HG02571 (cell line): ENCODE measurements at regions not wholly inside any gene's neighbourhood (a gene's known extent, or its start where the extent isn't known, plus 50 kb on each side); places are given as distances from the start of the nearest gene placed in this dataset.

Source experiments
- ATAC-seq: cut with Tn5 transposase; IDR thresholded peaks from one replicate; pipeline ENCODE4 v1.9.1; 2021; ENCODE audit warnings: mild to moderate bottlenecking, moderate library complexity; ENCODE audit not compliant: unreplicated experiment

DNA sequence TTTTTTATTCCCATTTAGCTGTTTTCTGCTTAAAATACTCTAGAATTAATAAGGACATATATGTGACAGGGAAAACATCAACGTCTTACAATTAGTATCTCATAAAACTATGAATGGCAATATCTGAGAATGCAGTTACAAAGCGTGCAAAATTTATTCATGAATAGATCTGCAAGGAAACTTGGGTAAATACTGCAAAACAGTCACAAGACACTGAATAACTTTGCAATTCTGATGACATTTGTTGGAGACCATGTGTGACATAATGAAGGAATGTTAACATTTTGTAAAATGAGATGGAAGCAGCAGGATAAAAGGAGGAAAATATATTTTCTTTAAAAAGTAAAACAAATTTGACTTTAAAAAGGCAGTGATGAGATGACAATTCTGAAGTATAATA lies 480.9 kb upstream of the SEMA6A start:
- ATAC-seq: no peak

DNA sequence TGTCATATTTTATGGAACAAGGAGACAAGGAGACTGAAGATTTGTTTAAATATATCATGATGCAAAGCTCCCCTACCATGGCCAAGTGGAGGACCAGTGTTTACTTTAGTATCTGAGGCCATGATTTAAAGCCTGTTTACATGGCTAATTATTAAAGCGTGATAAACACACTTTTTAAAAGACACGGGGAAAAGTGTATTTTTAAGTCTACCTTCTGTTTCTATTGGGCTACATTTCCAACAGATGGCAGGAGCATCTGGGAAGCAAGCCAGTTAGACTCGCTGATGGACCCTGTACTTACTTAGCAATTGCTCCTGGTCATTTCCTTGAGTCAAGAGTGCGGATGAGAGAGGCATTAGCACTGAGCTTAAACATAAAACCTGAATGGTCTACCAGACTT lies 480.3 kb upstream of the SEMA6A start:
- no peak for ATAC-seq

DNA sequence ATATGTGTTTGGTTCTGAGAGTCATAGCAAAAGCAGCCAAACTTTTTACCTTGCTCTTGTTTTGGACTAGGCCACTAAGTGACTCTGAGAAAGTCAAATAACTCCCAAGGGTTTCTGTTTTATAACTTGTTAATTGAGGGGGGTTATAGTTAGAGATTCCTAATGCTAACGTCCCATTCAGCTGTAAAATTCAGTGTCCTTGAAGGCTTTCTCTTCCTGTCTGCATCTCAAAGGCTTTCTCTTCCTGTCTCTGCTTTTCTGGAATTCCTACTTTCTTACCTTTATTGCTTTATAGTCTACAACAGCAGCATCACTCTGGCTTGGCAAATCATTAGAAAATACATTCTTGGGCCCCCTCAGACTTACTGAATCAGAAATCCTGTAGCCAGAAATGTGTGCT lies 479.5 kb upstream of the SEMA6A start:
- no peak for ATAC-seq

DNA sequence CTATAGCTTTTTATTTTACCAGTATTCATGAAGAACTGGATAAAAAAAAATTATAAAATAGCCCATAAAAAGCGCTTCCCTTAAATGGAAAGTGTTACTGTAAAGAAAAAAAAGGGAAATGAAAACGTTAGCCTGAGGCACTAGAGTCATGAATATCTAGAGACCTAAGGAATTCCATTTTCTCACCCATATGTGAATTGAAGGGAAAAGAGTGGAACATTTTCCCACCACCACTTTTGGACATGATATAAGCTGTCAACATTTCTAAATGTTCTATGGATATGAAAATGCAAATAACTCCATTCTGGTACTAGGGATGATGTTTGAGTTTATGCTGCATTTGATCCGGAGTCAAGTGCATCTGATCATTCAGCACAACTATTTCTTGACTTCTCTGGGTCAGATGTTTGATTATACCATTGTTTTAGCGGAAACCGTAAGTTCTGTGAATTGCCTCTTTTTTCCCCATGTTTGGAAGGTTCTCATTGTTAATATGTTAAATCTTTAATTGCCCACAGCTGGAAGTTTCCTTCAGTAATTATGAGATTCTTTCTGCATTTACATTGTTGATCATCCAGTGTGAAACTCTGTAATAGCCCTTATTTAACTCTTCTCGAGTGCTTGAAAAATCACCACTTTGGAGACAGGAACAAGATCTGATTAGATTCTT lies 467.4 kb upstream of the SEMA6A start:
- ATAC-seq: no peak

DNA sequence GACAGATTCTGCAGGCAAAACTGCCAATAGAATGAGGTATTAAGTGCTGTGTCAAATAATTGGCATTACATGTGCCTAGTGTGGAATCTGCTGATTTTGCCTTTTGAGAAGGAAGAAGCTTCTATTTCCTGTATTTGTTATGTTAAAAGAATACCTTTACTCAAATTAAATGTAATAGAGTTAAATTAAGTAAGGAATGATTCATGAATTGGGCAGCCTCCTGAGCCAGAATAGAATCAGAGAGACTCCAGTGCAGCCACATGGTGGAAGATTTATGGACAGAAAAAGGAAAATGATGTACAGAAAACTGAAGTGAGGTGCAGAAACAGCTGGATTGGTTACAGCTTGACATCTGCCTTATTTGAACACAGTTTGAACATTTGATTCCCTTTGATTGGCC lies 464.4 kb upstream of the SEMA6A start:
- no peak for ATAC-seq

DNA sequence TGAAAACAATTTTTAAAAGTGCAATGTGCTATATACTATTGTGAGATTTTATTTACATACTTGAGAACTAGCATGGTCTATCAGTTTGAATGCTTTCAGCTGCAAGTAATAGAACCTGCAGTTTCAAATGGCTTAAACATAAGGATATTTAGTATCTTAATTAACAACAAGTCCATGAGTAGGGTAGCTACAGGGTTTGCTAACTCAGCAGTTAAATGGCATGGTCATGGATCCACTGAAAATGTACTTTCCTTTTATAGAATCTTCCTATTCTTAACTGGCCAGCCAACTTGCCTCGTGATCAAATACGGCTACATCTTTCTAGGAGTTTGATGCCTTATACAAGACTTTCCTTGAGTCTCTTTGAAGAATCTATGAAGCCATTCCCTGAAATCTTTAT lies 452.8 kb upstream of the SEMA6A start:
- no peak for ATAC-seq

DNA sequence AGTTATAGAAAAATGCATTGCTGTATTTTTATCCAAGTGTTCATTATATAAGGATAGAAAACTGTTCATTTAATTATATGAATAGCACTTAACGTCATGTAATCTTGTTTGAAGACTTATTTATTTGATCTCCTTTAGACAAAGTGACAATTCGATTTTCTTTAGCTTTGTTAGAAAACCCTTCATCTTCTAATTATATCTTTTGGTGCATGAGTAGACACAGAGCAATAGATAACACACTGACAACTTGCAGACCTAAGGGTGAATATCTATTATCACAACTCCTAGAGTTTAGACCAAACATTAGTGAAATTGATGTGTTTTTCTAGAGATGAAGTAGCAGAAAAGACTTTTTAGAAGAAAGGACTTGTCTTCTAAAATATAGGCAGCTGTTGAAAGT lies 446.4 kb upstream of the SEMA6A start:
- no peak for ATAC-seq

DNA sequence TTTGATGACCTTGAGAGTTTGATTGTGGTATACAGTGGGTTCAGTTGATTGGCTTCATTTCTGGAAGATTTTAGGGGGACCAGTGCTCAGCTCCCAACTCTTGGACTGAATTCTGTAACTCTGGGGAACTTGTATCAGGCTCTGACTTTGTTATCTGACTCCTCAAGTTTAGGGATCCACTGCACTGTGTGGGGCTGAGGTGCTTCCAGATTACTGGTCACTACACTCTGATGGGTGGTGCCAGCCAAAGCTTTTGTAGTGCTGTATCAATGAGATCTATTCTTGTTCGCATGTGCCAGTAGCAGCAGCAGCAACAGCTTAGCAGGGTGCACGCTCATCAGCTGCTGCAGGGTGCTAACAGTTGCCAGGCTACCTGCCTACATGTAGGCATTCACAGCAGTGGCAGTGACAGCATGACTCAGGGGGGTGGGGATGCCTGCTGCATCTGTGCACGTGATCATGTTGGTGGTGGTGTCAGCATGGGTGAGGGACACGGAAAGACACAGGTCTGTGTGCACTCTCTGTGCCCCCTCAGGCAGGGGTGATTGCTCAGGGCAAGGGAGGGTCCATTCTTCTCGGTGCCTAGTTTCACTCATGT lies 438.8 kb upstream of the SEMA6A start:
- ATAC-seq: no peak

DNA sequence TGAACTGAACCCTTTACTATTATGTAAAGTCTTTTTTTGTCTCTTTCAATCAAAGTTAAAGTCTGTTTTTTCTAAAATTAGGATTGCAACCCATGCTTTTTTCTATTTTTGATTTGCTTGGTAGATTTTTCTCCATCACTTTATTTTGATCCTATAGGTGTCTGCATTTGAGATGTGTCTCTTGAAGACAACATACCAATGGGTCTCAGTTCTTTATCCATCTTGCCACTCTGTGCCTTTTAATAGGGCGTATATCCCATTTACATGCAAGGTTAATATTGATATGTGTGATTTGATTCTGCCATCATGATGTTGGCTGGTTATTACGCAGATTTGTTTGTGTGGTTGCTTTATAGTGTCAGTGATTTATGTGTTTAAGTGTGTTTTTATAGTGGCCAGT lies 436.0 kb upstream of the SEMA6A start:
- ATAC-seq: no peak

DNA sequence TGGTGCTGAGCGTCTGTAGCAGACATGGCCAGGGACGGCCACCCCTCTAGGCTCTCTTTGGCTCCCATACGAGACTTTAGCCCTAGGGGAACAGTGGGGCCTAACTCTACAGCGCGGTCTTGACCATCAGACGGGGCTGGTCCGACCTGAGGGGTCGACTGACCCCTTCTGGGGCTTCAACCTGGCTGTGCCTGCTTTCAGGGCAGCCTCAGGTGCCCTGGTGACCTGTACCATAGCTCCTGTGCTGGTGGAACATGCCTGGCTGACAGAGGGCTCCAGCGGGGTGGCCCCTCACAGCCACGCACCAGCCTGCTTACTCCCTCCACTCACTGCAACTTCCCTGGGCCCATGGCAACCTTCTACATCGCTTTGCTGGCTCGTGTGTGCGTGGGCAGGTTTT lies 423.4 kb upstream of the SEMA6A start:
- no peak for ATAC-seq

DNA sequence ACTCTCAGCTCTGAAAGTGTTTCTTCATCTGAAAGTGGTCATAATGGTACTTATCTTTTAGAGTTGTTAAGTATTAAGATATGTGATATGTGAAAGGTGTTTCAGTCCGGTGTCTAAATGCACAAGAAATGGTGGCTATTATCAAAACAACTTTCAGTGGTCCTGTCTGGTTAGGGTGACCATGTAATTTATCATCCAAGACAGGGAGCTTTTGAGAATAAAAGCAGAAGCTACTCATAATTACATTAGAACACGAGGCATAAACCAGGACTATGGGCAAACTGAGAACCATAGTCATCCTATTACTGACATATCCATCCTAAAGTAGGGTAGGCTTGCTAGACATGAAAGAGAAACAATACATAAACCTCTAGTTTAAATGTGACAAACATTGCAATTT lies 418.1 kb upstream of the SEMA6A start:
- ATAC-seq: no peak

DNA sequence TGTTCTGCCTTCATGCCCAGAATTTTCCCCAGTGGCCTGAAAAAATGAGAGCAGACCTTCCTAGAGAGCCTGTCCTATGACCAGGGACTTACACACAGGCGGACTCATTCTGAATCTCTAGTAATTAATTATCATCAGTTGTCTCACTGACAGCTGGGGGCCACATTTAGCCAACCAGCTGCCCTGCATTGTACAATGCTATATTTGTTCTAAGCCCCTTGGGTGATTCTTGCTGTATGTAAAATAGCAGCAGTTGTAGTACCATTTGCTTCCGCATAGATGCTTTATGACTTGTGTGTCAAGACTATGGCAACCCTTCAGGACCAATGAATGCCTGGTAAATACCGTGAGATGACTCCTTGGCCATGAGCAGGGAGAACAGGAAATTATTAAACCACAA lies 415.4 kb upstream of the SEMA6A start:
- ATAC-seq: no peak

DNA sequence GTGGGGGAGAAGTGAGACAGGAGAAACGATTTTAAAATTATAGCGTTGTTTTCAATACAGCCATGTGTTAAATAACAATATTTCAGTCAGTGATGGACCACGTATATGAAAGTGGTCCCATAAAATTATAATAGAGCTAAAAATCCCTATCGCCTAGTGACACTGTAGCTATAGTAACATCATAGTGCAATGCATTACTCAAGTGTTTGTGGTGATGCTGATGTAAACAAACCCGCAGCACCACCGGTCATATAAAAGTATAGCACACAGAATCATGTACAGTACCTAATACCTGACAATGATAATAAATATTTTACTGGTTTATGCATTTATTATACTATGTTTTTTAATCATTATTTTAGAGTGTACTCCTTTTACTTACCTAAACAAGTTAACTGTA lies 407.4 kb upstream of the SEMA6A start:
- ATAC-seq: no peak

DNA sequence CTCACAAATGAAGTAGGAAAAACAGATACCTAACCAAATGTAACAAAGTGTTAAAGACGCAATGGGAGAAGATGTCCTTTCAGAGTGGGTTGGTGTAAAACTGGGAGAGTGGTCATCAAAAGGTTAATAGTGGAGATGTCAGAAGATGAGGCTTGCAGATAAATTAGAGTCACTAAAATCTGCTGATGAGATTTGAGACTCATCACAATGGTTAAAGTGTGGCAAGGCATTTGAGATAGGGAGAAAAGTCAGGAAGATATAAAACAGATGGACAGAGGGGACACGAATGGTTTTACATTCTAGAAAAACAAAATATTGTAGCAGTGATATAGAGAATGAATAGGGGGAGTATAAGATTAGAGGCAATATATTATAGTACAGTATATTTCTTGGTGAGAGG lies 406.0 kb upstream of the SEMA6A start:
- ATAC-seq: no peak

DNA sequence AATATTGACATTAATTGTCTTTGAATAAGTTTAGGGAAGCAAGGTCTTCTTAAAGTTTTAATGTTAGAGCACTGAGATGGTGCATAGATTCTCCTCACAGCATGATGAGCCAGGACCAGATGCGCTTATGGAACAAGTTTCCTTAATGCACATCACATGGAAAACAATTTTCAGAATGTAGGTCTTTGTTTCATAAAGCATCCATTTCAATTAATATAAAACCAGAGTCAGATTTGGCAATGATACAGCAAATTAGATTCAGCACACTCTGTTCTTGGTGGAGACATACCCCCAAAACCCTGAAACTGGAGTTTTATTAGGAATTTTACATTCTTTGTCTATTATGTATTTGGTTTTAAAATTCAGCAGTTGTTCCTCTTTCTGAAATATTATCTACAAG lies 402.1 kb upstream of the SEMA6A start:
- no peak for ATAC-seq

DNA sequence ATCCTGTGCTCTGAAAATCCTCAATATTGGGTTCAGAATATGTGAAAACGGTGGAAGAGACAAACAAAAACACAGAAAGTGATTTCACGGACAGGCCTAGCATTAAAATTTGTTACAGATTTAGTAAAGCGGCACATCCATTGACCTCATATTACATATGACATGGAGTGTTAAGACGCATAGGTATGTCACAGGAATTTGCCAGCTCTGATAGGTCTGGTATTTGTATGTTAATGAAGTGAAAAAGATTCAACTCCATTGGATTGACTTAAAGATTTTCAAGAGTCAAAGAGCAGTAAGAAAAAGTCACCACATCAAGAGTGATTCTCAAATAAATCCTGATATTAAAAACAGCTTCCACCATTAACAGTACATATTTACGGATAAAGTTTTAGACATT lies 396.5 kb upstream of the SEMA6A start:
- ATAC-seq: no peak

DNA sequence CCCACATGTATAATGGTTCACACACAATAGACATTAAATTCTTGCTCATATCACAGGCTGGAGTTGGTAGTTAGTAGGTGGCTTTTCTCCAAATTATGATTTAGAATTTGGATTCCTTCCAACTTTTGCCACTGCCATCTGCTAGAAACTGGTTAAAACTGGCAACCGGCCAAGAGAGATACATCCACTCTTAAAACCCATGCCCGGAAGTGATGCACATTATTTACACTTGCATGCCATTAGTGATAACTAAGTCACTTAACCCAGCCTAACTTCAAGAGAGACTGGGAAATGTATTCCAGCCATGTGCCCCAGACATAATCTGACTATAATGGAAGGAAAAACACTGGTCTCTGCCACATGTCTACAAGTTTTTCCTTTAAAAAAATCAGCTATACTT lies 395.7 kb upstream of the SEMA6A start:
- no peak for ATAC-seq

DNA sequence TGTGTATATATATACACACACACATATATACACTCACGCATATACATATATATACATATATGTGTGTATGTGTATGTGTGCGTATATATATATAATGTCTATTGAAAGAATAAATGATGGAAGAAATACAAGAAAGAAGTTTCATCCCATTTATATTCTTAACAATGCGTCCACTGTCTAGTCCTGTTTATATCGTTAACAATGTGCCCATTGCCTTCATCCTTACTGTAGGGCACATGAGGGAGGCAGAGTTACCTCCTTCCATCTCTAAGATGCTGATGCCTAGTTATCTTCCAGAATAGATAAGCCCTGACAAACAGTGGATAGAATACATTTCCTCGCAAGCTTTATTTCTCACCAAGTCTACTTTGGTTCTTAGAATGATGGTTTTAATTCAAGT lies 389.8 kb upstream of the SEMA6A start:
- no peak for ATAC-seq

DNA sequence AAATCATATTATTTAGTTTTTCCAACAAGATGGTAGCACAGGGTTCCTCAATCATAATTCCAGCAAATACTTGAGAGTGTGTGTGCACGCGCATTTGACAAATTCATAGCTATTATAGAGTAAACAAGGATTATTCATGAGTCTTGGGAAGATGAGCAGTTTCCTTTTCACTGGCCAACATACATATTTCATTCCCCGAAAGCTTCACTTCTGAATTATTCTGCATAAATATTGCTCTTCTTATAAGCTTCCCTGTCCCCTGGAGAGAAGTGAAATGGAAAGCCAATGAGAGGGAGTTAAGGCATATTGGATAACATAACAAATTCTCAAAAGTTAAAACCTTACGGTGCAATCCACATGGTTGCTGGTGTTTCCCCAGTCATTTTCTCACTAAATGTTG lies 386.4 kb upstream of the SEMA6A start:
- no peak for ATAC-seq

DNA sequence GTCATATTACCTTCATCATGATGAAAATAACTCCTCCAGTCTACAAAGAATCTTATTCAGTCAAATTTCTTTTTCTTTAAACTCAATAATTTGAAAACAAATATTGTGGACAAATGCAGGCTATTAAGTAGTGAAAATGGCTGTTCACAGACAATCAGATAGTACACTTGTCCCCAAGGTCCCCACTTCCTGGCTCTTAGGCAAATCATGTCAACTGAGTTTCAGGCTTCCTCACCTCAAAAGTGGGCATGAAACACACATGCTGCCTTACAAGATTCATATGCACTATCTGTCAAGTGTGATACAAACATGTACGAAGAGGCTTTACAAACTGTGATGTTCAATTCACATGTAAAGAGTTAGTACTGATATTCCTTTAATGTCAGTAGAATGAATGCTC lies 385.2 kb upstream of the SEMA6A start:
- no peak for ATAC-seq

DNA sequence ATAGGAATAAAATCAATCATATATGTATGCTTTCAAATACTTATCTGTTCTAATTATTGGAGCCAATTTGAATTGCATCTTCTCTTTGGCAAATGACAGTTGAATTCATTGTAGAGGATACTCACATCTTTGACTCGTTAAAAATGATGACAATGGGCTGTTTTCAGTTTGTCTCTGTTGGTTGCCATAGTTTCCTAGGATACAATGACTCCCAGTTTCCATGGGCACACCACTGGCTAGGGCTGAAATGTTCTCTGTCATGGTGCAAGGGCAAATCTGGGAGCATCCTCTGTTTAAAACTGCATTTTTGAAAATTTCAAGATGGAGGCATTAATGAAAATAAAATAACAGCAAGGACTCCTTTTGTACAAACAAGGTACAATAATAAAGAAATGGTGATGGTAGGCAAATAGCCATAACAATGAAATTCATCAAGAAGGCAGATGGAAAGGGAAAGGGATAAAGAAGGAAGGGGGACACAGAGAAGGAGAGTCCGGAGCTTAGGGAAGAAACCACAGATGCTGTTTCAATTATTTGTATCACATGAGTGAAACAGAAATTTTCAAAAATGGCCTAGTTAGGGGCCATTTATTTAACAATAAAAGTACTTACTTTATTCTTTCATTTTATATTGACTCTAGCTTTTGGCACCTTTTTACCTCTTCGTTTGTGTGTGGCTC lies 378.8 kb upstream of the SEMA6A start:
- ATAC-seq: no peak

DNA sequence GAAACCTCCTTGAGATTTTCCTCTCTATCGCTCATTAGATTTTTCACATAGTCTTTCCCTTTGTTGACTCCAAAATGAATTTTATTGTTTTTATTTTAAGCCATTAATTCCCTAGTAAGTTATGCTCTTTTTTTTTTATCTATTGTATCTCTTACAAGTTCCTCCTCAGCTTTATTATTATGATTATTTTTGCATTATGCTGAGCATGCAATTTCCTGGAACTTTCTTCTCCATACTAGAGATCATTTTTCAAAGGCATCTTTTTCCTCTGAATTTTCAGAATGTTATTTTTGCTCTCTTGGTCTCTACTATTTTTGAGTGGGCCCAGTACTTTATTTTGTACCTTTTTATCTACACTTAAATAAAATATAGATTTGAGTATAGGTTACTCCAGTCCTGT lies 376.6 kb upstream of the SEMA6A start:
- ATAC-seq: no peak
